ENCODE measurements at regions not wholly inside any gene's neighbourhood (a gene's known extent, or its start where the extent isn't known, plus 50 kb on each side); places are given as distances from the start of the nearest gene placed in this dataset.

DNA sequence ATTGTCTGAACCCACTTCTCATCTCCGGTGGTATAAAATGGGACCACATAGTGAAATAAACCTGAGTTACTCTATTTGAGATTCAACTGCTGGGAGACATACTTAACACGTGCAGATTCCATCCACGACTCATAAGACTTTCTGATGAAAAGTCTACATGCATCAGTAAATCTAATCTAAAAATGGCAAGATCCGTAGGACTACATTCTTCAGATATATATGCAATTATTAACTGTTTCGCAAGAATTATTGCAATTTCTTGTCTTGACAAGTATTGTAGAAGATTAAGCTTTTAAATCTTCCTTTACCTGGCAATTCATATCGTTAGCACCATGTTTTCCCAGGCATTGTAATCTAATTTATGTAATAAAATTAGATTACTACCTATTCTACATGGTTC lies 718.7 kb upstream of the CBLB start:
- no peak overlapping the region for H3K4me3 ChIP-seq (ENCODE audit: low read depth, low read length)
- TF ChIP-seq, protein P1, sequence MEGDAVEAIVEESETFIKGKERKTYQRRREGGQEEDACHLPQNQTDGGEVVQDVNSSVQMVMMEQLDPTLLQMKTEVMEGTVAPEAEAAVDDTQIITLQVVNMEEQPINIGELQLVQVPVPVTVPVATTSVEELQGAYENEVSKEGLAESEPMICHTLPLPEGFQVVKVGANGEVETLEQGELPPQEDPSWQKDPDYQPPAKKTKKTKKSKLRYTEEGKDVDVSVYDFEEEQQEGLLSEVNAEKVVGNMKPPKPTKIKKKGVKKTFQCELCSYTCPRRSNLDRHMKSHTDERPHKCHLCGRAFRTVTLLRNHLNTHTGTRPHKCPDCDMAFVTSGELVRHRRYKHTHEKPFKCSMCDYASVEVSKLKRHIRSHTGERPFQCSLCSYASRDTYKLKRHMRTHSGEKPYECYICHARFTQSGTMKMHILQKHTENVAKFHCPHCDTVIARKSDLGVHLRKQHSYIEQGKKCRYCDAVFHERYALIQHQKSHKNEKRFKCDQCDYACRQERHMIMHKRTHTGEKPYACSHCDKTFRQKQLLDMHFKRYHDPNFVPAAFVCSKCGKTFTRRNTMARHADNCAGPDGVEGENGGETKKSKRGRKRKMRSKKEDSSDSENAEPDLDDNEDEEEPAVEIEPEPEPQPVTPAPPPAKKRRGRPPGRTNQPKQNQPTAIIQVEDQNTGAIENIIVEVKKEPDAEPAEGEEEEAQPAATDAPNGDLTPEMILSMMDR (IDR thresholded peaks at IDR 0.05; ENCODE audit: low read depth, low read length) = no peak

DNA sequence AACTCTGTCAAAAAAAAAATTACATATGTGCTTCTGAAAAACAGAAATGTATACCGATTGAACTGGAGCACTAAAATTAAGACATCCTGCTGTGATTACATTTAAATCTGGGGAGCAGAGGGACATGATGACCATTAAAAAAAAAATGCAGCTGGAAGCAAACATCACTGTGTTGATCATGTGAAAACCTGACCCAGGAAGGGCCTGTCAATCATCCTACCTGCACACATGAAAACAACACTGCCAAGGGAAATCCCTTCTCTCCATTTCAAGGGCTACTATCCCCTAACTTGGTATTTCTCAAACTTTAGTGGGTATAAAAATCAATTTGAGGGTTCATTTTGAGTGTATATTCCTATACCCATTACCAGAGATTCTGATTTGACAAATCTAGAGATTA lies 719.9 kb upstream of the CBLB start:
- TF ChIP-seq, protein P1 (IDR thresholded peaks at IDR 0.05; ENCODE audit: low read depth, low read length) = no peak
- no peak overlapping the region for H3K4me3 ChIP-seq (ENCODE audit: low read depth, low read length)

DNA sequence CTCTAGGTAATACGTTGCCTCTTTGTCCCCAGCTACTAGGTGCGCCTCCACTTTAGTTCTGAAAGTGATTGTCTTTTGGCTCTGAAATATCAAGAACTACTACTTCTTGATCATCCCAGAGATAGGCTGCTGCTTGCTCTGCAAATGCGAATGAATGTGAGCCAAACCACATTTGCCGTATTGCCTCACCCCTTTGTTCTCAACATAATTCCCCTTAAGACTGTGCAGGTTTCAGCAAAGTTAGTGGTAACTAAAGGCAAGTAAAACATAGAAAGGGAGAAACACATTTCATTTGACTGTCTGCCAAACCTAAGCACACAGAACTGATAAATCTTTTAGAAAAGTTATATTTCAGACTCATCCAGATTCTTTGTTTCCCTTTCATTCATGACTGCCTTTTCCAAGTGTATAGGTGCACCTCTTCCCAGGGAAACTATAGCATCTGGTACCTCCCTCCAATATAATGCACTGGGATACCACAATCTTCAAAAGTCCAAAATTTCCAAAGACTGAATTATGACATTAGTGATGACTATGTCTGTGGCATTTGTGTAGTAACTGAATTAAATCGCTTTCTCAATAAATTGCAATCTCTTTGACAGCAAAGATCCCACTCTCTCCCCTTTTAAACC lies 720.6 kb upstream of the CBLB start:
- TF ChIP-seq, protein P1 (IDR thresholded peaks at IDR 0.05; ENCODE audit: low read depth, low read length) = no peak
- H3K4me3 ChIP-seq (ENCODE audit: low read depth, low read length) = no peak overlapping the region

DNA sequence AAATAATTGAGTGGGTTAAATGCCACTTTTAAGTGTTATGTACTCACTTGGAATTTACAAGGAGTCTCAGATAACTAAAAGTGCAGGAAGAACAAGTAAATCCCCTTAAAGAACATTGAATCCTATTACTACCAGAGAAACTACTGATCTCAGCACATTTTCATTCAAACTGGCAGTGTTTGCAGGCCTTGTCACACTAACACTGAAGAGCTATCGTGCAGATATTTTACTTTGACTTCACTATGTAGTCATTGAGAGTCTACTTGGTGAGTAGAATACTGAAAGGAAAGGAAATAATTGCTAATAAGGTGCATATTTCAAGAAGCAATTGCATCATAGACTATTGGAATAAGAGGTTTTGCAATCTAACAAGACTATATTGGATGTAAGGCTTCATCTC lies 721.4 kb upstream of the CBLB start:
- TF ChIP-seq, protein P1 (IDR thresholded peaks at IDR 0.05; ENCODE audit: low read depth, low read length) = no peak
- no peak overlapping the region for H3K4me3 ChIP-seq (ENCODE audit: low read depth, low read length)

DNA sequence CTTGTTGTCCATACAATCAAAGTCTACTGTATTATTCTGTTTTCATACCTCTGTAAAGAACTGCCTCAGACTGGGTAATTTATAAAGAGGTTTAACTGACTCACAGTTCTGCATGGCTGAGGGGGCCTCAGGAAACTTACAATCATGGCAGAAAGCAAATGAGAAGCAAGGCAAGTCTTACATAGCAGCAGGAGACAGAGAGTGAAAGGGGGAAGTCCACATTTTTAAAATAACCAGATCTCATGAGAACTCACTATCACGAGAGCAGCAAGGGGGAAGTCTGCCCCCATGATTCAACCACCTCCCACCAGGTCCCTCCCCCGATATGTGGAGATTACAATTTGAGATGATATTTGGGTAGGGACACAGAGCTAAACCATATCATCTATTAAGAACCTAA lies 724.6 kb upstream of the CBLB start:
- H3K4me3 ChIP-seq (ENCODE audit: low read depth, low read length) = no peak overlapping the region
- TF ChIP-seq, protein P1 (IDR thresholded peaks at IDR 0.05; ENCODE audit: low read depth, low read length) = no peak

DNA sequence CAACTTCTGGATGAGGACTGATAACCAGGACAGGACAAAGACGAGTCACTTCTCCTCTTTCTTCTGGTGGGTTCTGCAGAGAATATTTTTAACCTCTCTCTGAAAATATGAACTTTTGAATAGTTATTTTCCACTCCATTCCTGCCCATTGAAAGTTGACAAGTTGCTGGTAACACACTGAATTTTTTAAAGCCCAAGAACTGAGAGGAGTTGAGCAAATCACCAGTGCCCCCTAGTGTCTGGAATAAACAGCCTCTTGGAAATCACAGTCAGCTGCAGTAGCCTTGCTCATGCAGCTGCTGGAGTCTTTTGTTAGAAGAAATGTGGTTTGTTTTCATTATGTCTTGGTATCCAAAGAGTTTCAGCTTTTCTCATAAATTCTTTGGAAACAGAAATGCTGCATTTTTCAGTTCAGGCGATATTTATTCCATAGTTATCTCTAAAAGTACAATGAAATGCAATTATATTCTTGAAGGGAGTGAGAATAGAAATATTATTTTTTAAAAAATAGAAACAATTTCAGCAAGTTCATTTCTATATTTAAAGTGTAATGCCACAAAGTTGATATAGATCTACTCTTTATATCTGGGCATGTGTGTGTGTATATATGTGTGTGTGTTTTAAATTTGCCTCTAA lies 741.0 kb upstream of the CBLB start:
- TF ChIP-seq, protein P1 (IDR thresholded peaks at IDR 0.05; ENCODE audit: low read depth, low read length) = peak; percentile 79
- H3K4me3 ChIP-seq (ENCODE audit: low read depth, low read length) = no peak overlapping the region

DNA sequence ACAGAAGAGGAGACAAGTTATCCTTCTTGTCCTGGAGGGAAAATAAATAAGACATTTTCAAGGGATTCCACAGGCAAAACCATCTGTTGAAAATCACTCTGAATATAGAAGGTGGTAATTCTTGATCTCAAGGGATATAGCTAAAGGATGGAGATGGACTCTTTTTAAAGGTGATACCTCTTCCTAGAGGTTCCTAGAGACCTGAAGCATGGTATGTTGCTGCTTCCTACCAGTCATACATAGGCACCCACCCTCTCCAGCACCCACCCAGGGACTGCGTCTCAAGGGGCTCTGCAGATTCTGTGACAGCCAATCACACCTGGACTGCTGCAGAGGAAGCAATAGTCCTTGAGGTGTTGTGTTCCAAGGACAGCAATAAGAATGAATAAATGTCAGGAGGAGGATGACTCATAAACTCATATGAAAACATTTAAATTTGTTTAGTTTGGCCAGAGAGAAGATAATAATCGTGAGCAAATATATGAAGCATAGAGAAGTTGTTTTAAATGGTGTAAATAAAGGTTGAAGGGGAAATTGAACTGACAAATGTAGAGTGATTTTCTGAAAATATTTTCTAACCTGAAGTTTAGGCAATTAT lies 741.6 kb upstream of the CBLB start:
- TF ChIP-seq, protein P1 (IDR thresholded peaks at IDR 0.05; ENCODE audit: low read depth, low read length) = no peak
- no peak overlapping the region for H3K4me3 ChIP-seq (ENCODE audit: low read depth, low read length)

Data from WI38 (cell line).